Ascending aorta (tissue), 2 donors: ENCODE measurements at regions not wholly inside any gene's neighbourhood (a gene's known extent, or its start where the extent isn't known, plus 50 kb on each side); places are given as distances from the start of the nearest gene placed in this dataset.

Experiments used
- DNase-seq, 2 donors: peaks; one replicate each; pipeline ENCODE4 v3.0.0-alpha.2; 2019; ENCODE audit warnings: low spot score in 2 of 2
- H3K27ac ChIP-seq, 2 donors: fragments of 200-600 bp; sonication (generic); one replicate each; pipeline ENCODE4 v1.5.1; 2016 to 2017; ENCODE audit warnings: mild to moderate bottlenecking in 1 of 2
- H3K27me3 ChIP-seq: fragments of 200-600 bp; sonication (generic); one replicate; pipeline ENCODE4 v1.5.1; 2017
- H3K36me3 ChIP-seq, 2 donors: fragments of 200-600 bp; sonication (generic); one replicate each; pipeline ENCODE4 v1.5.1; 2016
- H3K4me1 ChIP-seq, 2 donors: fragments of 200-600 bp; sonication (generic); one replicate each; pipeline ENCODE4 v1.5.1; 2016 to 2017; ENCODE audit warnings: mild to moderate bottlenecking in 1 of 2
- H3K4me3 ChIP-seq, 2 donors: fragments of 200-600 bp; sonication (generic); one replicate each; pipeline ENCODE4 v1.5.1; 2016 to 2017; ENCODE audit warnings: mild to moderate bottlenecking in 1 of 2
- H3K9me3 ChIP-seq, 2 donors: fragments of 200-600 bp; sonication (generic); one replicate each; pipeline ENCODE4 v1.5.1; 2016
- intact Hi-C: fragments of 100-400 bp; cut with DNase I; formaldehyde crosslinking; loops from one replicate; pipeline ENCODE4 v1.15.1; 2023
- TF ChIP-seq, protein P1 (sequence below), 3 experiments: fragments of 200-600 bp in 2 of 3; fragments of 450-650 bp in 1 of 3; sonication (generic) in 2 of 3; IDR thresholded peaks; one replicate each; pipeline ENCODE4 v1.5.1; 2016 to 2019; ENCODE audit warnings: antibody characterized with exemption in 3 of 3, mild to moderate bottlenecking in 1 of 3, moderate library complexity in 1 of 3

DNA sequence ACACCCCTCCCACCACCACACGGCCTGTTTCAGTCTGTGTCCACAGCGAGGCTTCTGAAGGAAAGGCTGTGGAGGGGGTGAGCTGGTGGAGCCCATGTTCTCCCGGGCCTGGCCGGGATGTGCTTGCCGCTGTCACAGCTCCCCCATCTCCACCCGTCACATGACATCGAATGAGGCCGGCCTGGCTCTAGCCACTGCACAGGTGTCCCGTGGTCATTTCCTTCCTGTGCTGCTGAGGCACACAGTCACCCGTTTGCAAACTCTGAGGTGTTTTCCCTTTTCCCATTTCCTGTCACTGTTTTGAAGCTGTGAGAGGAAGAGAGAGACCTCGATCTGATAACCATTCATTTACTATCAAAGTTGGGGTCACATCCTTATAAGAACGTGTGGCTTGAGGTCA, 55.7 kb upstream of the CLDN5 start:
- H3K27me3 ChIP-seq: no peaks in the 10 kb centered on the region
- intact Hi-C loops: no loop called here
- no peaks in the 10 kb centered on the region for H3K36me3 ChIP-seq
- no peak for DNase-seq
- no peak overlapping the region for H3K27ac ChIP-seq
- H3K4me3 ChIP-seq: no peak overlapping the region
- TF ChIP-seq, protein P1, sequence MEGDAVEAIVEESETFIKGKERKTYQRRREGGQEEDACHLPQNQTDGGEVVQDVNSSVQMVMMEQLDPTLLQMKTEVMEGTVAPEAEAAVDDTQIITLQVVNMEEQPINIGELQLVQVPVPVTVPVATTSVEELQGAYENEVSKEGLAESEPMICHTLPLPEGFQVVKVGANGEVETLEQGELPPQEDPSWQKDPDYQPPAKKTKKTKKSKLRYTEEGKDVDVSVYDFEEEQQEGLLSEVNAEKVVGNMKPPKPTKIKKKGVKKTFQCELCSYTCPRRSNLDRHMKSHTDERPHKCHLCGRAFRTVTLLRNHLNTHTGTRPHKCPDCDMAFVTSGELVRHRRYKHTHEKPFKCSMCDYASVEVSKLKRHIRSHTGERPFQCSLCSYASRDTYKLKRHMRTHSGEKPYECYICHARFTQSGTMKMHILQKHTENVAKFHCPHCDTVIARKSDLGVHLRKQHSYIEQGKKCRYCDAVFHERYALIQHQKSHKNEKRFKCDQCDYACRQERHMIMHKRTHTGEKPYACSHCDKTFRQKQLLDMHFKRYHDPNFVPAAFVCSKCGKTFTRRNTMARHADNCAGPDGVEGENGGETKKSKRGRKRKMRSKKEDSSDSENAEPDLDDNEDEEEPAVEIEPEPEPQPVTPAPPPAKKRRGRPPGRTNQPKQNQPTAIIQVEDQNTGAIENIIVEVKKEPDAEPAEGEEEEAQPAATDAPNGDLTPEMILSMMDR (IDR thresholded peaks at IDR 0.05): no peak
- H3K4me1 ChIP-seq: no peaks in the 10 kb centered on the region
- no peaks in the 10 kb centered on the region for H3K9me3 ChIP-seq

GRCh38 chr22:19580291-19580890, 56.2 kb upstream of the CLDN5 start:
- TF ChIP-seq, protein P1 (IDR thresholded peaks at IDR 0.05): no peak
- Histone ChIP-seq H3K27me3 (no peaks in the 10 kb centered on the region), H3K4me3 (no peak overlapping the region), H3K4me1 (no peaks in the 10 kb centered on the region), H3K27ac (no peak overlapping the region), H3K36me3 (no peaks in the 10 kb centered on the region), H3K9me3 (no peaks in the 10 kb centered on the region)
- no peak for DNase-seq
- intact Hi-C loops: no loop called here

DNA sequence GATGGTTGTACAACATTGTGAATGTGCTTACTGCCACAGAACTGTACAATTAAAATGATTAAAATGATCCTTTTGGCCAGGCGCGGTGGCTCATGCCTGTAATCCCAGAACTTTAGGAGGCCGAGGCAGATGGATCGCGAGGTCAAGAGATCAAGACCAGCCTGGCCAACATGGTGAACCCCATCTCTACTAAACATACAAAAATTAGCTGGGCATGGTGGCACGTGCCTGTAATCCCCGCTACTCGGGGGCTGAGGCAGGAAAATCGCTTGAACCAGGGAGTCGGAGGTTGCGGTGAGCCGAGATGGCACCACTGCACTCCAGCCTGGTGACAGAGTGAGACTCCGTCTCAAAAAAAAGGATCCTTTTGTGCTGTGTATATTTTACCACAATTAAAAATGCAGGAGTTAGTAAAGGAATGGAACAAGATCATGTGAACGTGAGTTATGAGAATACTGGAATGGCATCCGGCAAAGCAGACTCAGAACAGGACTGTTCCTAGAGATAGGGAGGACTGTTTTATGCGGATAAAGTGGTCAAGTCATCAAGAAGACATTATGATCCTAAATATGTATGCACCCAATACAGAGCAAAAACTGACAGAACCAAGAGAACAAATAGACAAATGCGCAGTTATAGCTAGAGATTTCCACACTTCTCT, 58.0 kb upstream of the CLDN5 start:
- TF ChIP-seq, protein P1 (IDR thresholded peaks at IDR 0.05): no peak
- no peaks in the 10 kb centered on the region for H3K4me1 ChIP-seq
- no peaks in the 10 kb centered on the region for H3K9me3 ChIP-seq
- no peak overlapping the region for H3K27ac ChIP-seq
- H3K4me3 ChIP-seq: no peak overlapping the region
- H3K36me3 ChIP-seq: no peaks in the 10 kb centered on the region
- no peaks in the 10 kb centered on the region for H3K27me3 ChIP-seq
- intact Hi-C loops: no loop called here
- no peak for DNase-seq

DNA sequence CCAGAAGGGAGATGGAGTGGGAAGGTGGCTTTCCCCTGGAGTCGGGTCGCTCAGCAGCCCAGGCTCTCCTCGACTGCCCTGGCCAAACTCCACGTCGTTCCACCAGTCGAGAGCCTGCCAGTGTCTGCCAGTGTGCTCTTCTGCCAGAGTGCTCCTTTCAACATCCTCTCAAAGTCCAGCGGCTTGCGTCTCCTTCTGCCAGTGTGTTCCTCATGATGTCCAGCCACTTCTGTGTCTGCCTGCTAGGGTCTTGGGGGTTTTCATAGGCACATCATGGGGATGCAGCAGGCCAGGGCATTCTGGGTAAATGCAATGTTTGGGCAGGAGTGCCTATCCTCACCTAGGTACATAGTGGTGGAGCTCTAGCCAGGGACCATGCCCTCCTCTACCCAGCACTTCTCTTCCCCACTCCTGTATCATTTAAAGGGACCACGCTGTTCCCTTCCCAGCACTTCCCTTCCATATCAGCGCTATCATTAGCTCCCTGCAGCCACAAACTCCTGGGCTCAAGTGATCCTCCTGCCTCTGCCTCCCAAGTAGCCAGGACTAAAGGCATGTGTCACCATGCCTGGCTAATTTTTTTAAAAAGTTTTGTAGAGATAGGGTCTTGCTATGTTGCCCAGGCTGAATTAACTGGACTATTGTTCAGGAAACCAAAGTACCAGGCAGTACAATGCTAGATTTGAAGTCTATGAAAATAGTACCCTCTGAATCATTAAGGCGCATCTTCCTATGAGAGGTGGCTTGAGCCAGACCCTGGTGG, 62.9 kb upstream of the CLDN5 start:
- no peak overlapping the region for H3K27ac ChIP-seq
- H3K4me1 ChIP-seq: no peaks in the 10 kb centered on the region
- no peak overlapping the region for H3K4me3 ChIP-seq
- no peak for DNase-seq
- H3K27me3 ChIP-seq: no peaks in the 10 kb centered on the region
- H3K9me3 ChIP-seq: no peaks in the 10 kb centered on the region
- H3K36me3 ChIP-seq: no peaks in the 10 kb centered on the region
- TF ChIP-seq, protein P1 (IDR thresholded peaks at IDR 0.05): no peak
- intact Hi-C loops: no loop called here

- TF ChIP-seq, protein P1 (IDR thresholded peaks at IDR 0.05): no peak
These were observed 66.5 kb upstream of the CLDN5 start for GRCh38 chr22:19590696-19591095.

More at GRCh38 chr22:19590696-19591095, 66.5 kb upstream of the CLDN5 start:
- DNase-seq: no peak
- Histone ChIP-seq H3K9me3 (no peaks in the 10 kb centered on the region), H3K27ac (no peak overlapping the region), H3K27me3 (no peaks in the 10 kb centered on the region), H3K36me3 (no peaks in the 10 kb centered on the region), H3K4me1 (no peaks in the 10 kb centered on the region), H3K4me3 (no peak overlapping the region)
- intact Hi-C loops: no loop called here
